Kidney tubule cell (primary cell): ENCODE measurements at regions not wholly inside any gene's neighbourhood (a gene's known extent, or its start where the extent isn't known, plus 50 kb on each side); places are given as distances from the start of the nearest gene placed in this dataset.

Experiments used
- DNase-seq: peaks from one replicate; pipeline ENCODE4 v3.0.0-alpha.2; 2018; ENCODE audit warnings: low spot score

DNA sequence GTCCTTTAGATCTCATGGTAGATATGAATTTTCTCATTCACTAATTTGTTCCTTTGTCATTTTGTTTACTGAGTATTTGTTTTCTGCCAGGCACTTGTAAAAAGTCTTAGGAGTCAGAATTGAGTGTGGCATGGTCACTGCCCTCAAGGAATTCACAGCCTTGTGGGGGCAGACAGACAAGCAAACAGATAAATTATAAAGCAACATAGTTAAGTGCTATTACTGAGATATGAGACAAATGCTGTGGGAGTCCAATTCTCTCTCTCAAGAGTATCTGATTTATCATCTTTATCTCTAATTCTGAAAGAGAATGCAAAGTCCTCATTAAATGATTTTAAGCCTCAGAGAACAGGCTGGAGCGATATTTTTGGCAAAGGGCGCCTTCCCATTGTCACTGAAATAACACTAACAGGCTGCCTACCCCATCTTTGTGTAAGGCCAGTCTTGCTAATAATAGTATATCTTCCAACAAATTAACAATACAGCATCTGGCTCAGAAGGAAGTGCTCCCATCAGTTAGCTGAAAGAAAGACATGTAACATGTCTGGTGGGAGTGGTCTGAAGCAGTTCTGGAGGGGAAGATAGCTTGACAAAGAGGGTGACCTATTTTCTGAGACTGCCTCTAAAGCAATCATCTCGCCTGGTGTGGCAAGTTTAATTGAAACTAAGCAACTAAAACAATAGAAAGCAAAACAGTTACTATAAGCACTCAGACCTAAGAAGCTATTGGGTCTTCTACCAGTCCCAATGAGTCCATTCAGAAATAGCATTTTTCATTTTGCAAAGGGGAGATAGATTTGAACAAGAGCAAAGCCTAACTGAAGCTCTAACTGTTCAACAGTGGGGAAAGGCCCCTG is 61.5 kb upstream of the AMOT start:
- no peak for DNase-seq

DNA sequence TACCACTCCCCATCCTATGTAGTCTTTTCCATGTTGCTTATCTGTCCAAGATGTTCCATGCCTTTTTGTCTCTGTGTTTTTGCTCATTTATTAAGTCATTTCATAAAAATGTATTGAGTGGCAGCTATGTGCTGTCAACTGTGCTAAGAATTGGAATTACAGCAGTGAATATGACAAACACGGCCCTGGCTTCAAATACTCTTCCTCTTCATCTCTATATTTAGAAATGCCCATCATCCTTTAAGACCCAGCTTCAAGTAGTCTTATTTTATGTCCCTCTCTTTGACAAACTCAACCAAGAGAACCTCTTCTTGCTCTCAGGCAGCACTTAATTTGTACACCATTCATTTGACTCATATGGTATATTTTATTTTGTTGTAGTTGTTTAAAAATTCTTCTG is 55.4 kb upstream of the AMOT start:
- DNase-seq = no peak
